ENCODE measurements at regions not wholly inside any gene's neighbourhood (a gene's known extent, or its start where the extent isn't known, plus 50 kb on each side); places are given as distances from the start of the nearest gene placed in this dataset.
"Not testable (repeated sequence)": the region's sequence is repeated elsewhere in the genome, so short reads cannot be mapped to it uniquely, and the experiment has no call there.

- no peak for TF ChIP-seq CTCF (IDR thresholded peaks at IDR 0.05; ENCODE audit: insufficient read depth, low read depth, low read length)
- no peak for DNase-seq (ENCODE audit: low read depth)
- H3K4me3 ChIP-seq (ENCODE audit: low read depth, low read length): no peak overlapping the region
Observed at GRCh38 chr6:137560184-137560563, 66.0 kb upstream of the OLIG3 start.

GRCh38 chr6:137568067-137568466 lies 73.9 kb upstream of the OLIG3 start:
- no peak for TF ChIP-seq CTCF (IDR thresholded peaks at IDR 0.05; ENCODE audit: insufficient read depth, low read depth, low read length)
- no peak overlapping the region for H3K4me3 ChIP-seq (ENCODE audit: low read depth, low read length)
- no peak for DNase-seq (ENCODE audit: low read depth)

GRCh38 chr6:137570393-137570792 lies 76.2 kb upstream of the OLIG3 start:
- DNase-seq (ENCODE audit: low read depth): no peak
- no peak overlapping the region for H3K4me3 ChIP-seq (ENCODE audit: low read depth, low read length)
- no peak for TF ChIP-seq CTCF (IDR thresholded peaks at IDR 0.05; ENCODE audit: insufficient read depth, low read depth, low read length)

GRCh38 chr6:137571854-137572253 lies 77.7 kb upstream of the OLIG3 start:
- TF ChIP-seq CTCF (IDR thresholded peaks at IDR 0.05; ENCODE audit: insufficient read depth, low read depth, low read length): peak; percentile 60
- H3K4me3 ChIP-seq (ENCODE audit: low read depth, low read length): no peak overlapping the region
- peak; percentile 14 for DNase-seq (ENCODE audit: low read depth)

GRCh38 chr6:137573739-137574138 lies 79.5 kb upstream of the OLIG3 start:
- TF ChIP-seq CTCF (IDR thresholded peaks at IDR 0.05; ENCODE audit: insufficient read depth, low read depth, low read length): no peak
- no peak for DNase-seq (ENCODE audit: low read depth)
- H3K4me3 ChIP-seq (ENCODE audit: low read depth, low read length): no peak overlapping the region

- no peak overlapping the region for H3K4me3 ChIP-seq (ENCODE audit: low read depth, low read length)
- no peak for DNase-seq (ENCODE audit: low read depth)
- TF ChIP-seq CTCF (IDR thresholded peaks at IDR 0.05; ENCODE audit: insufficient read depth, low read depth, low read length): no peak
Observed at GRCh38 chr6:137579612-137580011, 85.4 kb upstream of the OLIG3 start.

- no peak for DNase-seq (ENCODE audit: low read depth)
- no peak overlapping the region for H3K4me3 ChIP-seq (ENCODE audit: low read depth, low read length)
- no peak for TF ChIP-seq CTCF (IDR thresholded peaks at IDR 0.05; ENCODE audit: insufficient read depth, low read depth, low read length)
Observed at GRCh38 chr6:137581019-137581707, 87.0 kb upstream of the OLIG3 start.

GRCh38 chr6:137583519-137583918 lies 89.3 kb upstream of the OLIG3 start:
- DNase-seq (ENCODE audit: low read depth); H3K4me3 ChIP-seq (ENCODE audit: low read depth, low read length): not testable (repeated sequence)
